Stimulated activated memory B cell treated with anti-CD40 and anti-IgM and Interleukin-4, amounts not matched to agents 10 μg/mL and 1 μg/mL and 100 μg/mL, for 72 hours (primary cell): ENCODE measurements at regions not wholly inside any gene's neighbourhood (a gene's known extent, or its start where the extent isn't known, plus 50 kb on each side); places are given as distances from the start of the nearest gene placed in this dataset.

Experiments
- ATAC-seq: fragments of 150-1000 bp; cut with Tn5 transposase; 2 replicates; pipeline ENCODE4 v1.10.0; 2021
- H3K27ac Mint-ChIP-seq: one replicate; pipeline ENCODE4 v1.8.0; 2022; ENCODE audit warnings: mild to moderate bottlenecking, mixed read lengths
- H3K27me3 Mint-ChIP-seq: one replicate; pipeline ENCODE4 v1.8.0; 2022; ENCODE audit warnings: mixed read lengths
- H3K36me3 Mint-ChIP-seq: one replicate; pipeline ENCODE4 v1.8.0; 2022; ENCODE audit warnings: mixed read lengths
- H3K4me1 Mint-ChIP-seq: one replicate; pipeline ENCODE4 v1.8.0; 2022; ENCODE audit warnings: mixed read lengths
- H3K4me3 Mint-ChIP-seq: one replicate; pipeline ENCODE4 v1.8.0; 2022; ENCODE audit warnings: mild to moderate bottlenecking, moderate library complexity, mixed read lengths
- H3K9me3 Mint-ChIP-seq: one replicate; pipeline ENCODE4 v1.8.0; 2022; ENCODE audit warnings: mixed read lengths

DNA sequence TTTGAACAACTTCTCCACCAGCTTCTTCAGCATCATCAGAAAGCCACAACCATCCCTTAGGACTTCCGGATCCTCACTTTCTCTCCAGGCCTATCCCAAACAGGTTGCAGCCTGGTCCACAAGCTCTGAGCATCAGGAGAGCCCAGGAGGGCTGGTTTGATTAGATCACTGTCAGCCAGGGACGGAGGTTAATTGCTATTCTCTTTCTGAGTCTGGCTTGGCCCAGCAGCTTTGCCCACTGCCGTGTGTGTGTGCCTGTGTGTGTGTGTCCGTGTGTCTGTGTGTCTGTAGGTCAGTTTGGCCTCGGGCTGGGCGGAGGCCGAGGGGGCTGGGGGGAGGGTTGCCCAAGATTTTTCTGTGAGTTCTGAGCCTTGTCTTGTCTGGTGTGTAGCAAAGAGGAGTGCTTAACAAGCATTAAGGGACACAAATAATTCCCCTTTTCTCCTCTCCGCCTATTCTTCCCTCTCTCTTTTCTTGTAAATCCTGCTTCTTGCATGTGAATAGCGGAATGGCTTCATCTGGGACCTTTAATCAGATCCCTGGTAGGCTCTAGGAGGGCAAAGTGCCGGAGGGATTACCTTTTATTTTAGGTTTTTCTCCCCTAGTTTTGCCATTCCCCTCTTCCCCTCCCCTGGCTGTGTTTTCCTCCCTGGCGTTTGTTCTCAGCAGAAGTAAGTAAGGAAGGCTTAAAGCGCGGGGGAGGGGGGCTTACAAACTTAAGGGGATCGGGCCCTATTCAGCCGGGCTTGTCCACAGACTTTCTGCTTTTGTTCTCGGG, 138.2 kb upstream of the LHX5 start:
- Mint-ChIP-seq H3K36me3 (no peaks in the 10 kb centered on the region), H3K4me3 (no peak overlapping the region), H3K9me3 (peaks cover 3% of the 10 kb centered on the region), H3K27me3 (peaks cover 48% of the 10 kb centered on the region), H3K27ac (no peak overlapping the region), H3K4me1 (no peaks in the 10 kb centered on the region)
- ATAC-seq, result no peak

DNA sequence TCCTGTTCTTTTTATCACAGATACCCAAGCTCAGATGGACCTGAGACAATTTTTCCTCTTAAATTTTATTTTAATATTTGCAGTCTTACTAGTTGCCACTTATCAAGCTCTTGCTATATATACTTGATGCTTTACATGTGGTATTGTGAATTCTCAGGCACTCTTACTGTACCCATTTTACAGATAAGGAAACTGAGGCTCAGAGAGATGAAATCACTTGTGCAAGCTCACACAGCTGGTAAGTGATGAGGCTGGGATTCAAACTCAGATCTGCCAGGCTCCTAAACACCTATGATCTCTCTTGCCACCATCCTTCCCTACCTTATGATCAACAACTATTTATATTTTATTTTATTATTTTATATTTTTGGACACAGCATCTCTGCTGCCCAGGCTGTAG, 133.0 kb upstream of the LHX5 start:
- Mint-ChIP-seq H3K9me3 (peaks cover 3% of the 10 kb centered on the region), H3K4me3 (no peak overlapping the region), H3K27ac (no peak overlapping the region), H3K4me1 (no peaks in the 10 kb centered on the region), H3K27me3 (peaks cover 30% of the 10 kb centered on the region), H3K36me3 (no peaks in the 10 kb centered on the region)
- no peak for ATAC-seq

DNA sequence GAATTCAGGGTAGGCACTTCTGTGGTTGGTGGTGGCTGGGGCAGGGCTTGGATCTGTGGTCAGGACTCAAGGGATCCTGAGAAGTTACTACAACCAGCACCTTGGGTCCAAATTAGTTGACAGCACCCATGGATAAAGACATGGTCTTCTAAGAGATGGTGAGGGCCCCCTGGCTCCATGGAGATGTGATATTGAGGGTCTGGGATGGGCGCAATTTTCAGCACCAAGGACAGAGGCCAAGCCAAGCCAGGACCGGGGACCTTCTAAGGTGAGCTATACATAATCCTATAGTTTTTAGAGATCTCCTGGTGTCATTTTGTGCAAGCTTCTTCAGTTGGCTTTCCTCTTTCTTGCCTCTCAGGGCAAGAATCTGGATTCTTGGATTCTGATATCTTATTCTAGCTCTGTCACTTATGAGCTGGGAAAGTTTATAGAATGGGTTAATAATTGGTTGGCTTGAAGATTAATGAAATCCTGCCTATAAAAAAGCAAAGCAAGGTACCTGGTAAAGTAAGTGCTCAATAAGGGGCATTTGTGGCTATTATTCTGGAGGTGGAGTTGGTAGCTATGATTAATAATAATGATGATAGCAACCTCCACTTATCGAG, 130.1 kb upstream of the LHX5 start:
- no peaks in the 10 kb centered on the region for H3K9me3 Mint-ChIP-seq
- H3K4me1 Mint-ChIP-seq, result no peaks in the 10 kb centered on the region

DNA sequence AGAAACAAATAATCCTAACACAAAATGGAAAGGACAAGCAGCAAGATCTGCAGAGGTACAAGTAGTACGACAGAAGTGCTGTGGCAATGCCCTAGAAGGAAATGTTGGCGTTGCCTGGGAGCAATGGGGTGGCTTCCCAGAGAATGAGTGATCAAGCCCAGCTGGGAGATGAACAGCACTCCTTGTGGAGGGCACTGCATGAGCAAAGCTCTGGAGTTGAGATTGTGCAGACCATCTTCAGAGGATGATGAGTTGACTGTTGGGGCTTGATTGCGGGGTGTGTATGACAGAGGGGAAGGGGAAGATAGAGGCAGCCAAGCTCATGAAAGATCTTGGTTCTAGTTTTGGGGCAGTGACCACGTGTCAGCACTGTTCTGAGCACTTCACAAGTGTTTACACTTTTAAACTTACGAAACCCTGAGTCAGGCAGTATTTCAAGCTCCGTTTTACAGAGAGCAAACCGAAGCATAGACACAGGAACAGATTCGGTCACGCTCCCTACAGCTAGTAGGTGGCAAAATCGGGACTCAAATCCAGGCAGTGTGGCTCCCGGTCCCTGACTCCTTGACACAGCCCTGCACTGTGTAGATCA, 127.2 kb upstream of the LHX5 start:
- Mint-ChIP-seq H3K4me3 (no peak overlapping the region), H3K27ac (no peak overlapping the region), H3K4me1 (no peaks in the 10 kb centered on the region), H3K27me3 (peaks cover 27% of the 10 kb centered on the region), H3K9me3 (peaks cover 7% of the 10 kb centered on the region), H3K36me3 (no peaks in the 10 kb centered on the region)
- no peak for ATAC-seq

More for the DNA sequence above, 130.1 kb upstream of the LHX5 start:
- Mint-ChIP-seq H3K4me3 (no peak overlapping the region), H3K36me3 (no peaks in the 10 kb centered on the region), H3K27me3 (peaks cover 12% of the 10 kb centered on the region), H3K27ac (no peak overlapping the region)
- no peak for ATAC-seq

DNA sequence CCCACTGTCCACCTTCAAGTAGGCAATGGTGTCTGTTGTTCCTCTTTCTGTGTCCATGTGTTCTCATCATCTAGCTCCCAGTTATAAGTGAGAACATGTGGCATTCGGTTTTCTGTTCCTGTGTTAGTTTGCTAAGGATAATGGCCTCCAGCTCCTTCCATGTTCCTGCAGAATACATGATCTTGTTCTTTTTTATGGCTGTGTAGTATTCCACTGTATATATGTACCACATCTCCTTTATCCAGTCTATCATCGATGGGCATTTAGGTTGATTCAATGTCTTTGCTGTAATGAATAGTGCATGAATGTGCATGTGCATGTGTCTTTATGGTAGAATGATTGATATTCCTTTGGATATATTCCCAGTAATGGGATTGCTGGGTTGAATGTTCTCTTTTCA, 123.3 kb upstream of the LHX5 start:
- Mint-ChIP-seq H3K27me3 (peaks cover 38% of the 10 kb centered on the region), H3K27ac (no peak overlapping the region), H3K36me3 (no peaks in the 10 kb centered on the region), H3K4me3 (no peak overlapping the region), H3K9me3 (peaks cover 11% of the 10 kb centered on the region), H3K4me1 (peaks cover 9% of the 10 kb centered on the region)
- no peak for ATAC-seq

DNA sequence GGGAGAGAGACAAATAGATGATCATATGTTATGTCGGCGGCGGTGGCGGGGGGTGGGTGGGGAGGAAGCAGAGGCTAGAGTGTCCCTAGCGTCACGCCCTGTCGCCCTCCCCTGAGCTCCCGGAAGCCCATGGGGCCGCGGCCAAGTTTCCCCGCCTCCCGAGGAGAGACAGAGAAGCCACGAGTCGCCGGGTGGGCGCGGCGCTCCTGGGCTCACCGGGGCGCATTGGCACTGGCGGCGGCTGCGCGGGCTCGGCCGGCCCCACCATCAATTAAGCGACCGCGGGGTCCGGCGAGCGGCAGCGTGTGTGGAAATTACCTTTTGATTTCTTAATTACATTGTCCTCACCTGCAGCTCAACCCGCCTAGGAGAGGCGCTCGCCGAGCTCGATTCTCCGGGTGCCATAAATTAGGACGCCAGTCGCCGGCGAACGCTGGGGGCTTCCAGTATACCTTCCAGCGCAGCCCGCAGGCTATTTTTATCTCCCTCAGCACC, 119.9 kb upstream of the LHX5 start:
- Mint-ChIP-seq H3K4me3 (peak overlapping the region; percentile 51), H3K27me3 (peaks cover 60% of the 10 kb centered on the region), H3K9me3 (peaks cover 23% of the 10 kb centered on the region), H3K4me1 (peaks cover 9% of the 10 kb centered on the region), H3K27ac (no peak overlapping the region), H3K36me3 (no peaks in the 10 kb centered on the region)
- ATAC-seq, result no peak

DNA sequence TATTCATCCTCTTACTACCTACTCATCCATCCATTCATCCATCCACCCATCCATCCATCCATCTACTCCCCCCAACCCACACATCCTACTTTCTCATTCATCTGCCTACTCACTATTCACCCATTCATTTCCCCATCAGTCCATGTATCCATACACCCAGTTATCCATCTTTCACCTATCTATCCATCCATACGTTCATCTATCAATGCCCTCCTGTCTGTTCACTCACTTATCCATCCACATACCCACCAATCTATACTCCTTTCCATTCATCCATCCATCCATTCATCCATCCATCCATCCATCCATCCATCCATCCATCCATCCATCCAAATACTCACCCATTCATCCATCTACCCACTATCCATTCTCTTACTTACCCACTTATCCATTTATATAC, 117.8 kb upstream of the LHX5 start:
- no peak for ATAC-seq
- peaks cover 16% of the 10 kb centered on the region for H3K9me3 Mint-ChIP-seq
- H3K27me3 Mint-ChIP-seq, result peaks cover 43% of the 10 kb centered on the region
- H3K4me3 Mint-ChIP-seq, result no peak overlapping the region
- no peaks in the 10 kb centered on the region for H3K36me3 Mint-ChIP-seq
- no peak overlapping the region for H3K27ac Mint-ChIP-seq
- peaks cover 9% of the 10 kb centered on the region for H3K4me1 Mint-ChIP-seq

DNA sequence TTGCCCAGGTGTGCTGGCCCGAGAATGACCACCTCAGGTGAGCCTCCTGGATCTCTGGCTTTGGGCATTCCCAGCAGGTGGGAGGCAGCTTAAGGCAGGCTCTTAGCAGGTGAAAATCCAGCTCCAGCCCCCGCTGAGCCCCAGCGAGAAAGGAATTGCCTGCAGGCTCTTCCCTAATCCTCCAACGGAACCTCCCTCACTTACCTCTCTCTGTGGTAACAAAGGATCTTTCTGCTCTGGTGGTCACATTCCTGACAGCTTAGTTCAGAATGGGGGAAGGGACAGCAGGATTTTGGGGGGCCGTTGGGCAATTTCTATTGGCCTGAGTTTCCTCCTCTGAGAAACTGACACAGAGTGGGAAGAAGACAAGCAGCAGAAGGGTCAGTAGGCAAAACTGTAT, 116.0 kb upstream of the LHX5 start:
- H3K4me1 Mint-ChIP-seq, result peaks cover 9% of the 10 kb centered on the region
- peaks cover 43% of the 10 kb centered on the region for H3K27me3 Mint-ChIP-seq
- no peaks in the 10 kb centered on the region for H3K36me3 Mint-ChIP-seq
- H3K4me3 Mint-ChIP-seq, result no peak overlapping the region
- no peak for ATAC-seq
- no peak overlapping the region for H3K27ac Mint-ChIP-seq
- peaks cover 16% of the 10 kb centered on the region for H3K9me3 Mint-ChIP-seq

DNA sequence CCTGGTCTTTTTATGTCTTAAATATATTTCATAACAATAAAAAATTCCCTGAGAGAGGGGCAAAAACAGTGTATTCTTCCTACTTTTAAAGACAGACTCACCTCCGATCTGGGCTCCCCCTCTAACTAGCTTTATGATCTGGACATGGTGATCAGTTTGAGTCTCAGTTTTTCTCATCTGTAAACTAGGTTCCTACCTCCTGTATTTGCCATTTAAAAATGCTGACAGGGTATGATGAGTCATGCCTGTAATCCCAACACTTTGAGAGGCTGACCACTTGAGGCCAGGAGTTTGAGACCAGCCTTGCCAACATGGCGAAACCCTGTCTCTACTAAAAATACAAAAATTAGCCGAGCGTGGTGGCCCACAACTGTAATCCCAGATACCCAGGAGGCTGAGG, 114.8 kb upstream of the LHX5 start:
- peaks cover 16% of the 10 kb centered on the region for H3K9me3 Mint-ChIP-seq

DNA sequence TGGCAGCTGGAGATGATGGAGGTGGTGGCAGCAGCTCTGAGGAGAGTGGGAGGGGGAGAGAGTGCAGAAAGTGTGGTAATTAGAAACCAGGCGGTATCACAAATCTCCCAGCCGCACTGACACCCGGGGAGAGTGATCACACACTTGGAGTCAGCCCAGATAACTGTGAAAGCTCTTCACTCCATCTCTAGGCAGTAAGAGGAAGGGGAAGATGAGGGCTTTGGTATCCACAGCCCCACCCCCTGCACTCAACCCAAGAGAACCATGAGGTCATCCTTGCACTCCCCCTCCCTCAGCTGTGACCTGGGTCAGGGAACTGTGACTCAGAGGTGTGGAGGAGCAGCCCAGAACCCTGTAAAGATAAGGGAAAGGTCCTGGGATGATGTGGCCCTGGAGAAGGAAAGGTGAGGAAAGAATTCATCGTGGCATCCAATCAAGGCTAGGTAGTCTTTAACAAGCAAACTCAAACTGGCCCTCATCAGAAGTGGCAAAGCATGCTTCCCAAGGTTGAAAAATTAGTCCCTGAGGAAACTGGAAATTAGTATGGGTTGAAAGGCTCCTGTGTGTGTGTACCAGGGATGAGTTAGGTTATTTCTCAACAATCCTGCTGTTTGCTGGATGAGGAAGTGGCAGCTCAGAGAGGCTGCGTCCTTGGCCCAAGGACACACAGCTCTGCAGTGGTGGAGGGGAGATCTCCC, 111.0 kb upstream of the LHX5 start:
- ATAC-seq, result no peak
- H3K4me1 Mint-ChIP-seq, result no peaks in the 10 kb centered on the region
- peaks cover 27% of the 10 kb centered on the region for H3K27me3 Mint-ChIP-seq
- H3K27ac Mint-ChIP-seq, result no peak overlapping the region
- peaks cover 8% of the 10 kb centered on the region for H3K9me3 Mint-ChIP-seq
- no peaks in the 10 kb centered on the region for H3K36me3 Mint-ChIP-seq
- H3K4me3 Mint-ChIP-seq, result no peak overlapping the region

More for the DNA sequence above, 114.8 kb upstream of the LHX5 start:
- Mint-ChIP-seq H3K27me3 (peaks cover 35% of the 10 kb centered on the region), H3K36me3 (no peaks in the 10 kb centered on the region), H3K4me3 (no peak overlapping the region), H3K27ac (no peak overlapping the region), H3K4me1 (peaks cover 9% of the 10 kb centered on the region)
- no peak for ATAC-seq

DNA sequence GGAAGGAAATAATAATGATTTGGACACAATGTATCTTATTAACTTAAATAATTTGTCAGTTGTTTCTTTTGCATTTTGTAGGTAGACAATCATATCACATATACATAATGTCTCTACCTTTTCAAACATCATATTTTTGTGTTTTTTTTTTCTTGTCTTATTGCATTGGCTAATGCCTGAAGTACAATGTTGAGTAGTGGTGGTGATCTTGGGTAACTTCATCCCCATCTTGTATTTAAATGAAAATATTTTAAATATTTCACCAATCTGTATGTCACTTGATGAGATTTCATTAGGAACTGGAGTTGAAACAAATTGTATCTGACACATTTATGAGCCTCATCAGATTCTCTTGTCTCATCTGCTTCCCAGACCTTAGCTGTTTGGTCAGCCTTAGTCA, 109.7 kb upstream of the LHX5 start:
- H3K27ac Mint-ChIP-seq, result no peak overlapping the region
- ATAC-seq, result no peak
- H3K27me3 Mint-ChIP-seq, result peaks cover 34% of the 10 kb centered on the region
- H3K36me3 Mint-ChIP-seq, result no peaks in the 10 kb centered on the region
- H3K4me1 Mint-ChIP-seq, result no peaks in the 10 kb centered on the region
- H3K4me3 Mint-ChIP-seq, result no peak overlapping the region
- H3K9me3 Mint-ChIP-seq, result peaks cover 5% of the 10 kb centered on the region

DNA sequence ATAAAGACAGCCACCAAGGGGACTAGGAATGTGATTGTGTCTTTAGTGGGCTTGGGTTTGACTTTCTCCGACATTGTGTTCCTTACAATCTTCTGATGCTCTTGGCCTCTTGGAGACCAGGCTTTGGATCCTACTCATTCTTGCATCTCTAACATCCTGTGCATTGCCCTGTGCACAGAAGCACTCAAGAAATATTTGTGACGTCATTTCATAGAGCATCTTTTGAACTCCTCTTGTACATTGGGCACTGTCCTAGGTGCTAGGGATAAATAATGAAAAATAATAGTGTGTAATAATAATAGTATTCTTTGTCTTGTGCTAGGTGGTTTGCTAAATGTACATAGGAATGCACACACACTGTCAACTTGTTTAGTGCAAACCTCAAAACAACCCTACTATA, 108.8 kb upstream of the LHX5 start:
- Mint-ChIP-seq H3K9me3 (peaks cover 5% of the 10 kb centered on the region), H3K27me3 (peaks cover 39% of the 10 kb centered on the region), H3K36me3 (no peaks in the 10 kb centered on the region), H3K27ac (no peak overlapping the region), H3K4me1 (no peaks in the 10 kb centered on the region), H3K4me3 (no peak overlapping the region)
- ATAC-seq, result no peak

DNA sequence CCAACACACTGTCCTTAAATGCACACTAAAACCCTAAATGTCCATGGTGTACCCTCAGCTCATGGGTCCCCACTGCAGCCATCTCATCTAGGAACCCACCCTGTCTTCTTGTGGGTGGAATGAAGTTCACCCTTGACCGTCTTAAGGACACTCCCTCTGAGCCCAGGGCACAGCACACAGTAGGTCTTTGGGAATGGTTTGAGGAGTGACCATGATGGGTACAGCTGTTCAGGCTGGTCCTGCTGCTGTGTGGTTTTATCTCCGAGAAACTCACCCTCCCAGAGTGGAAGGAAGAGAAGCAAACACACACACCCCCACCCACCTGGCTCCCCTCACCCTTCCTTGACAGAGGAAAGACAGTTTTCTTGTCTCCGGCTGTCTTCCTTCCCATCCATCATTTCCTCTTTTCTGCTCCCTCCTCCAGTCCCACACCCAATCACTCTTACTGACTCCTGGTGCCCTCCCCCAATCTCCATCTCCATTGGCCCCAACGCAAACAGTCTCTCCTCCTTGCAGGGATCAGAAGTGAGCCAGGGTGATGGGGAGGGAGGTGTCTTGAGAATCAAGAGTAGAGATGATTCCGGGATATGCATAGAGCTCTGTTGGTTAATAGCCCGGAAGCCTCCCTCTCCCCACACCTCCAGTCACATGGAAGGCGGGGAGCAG, 105.9 kb upstream of the LHX5 start:
- no peak for ATAC-seq
- no peaks in the 10 kb centered on the region for H3K36me3 Mint-ChIP-seq
- H3K27ac Mint-ChIP-seq, result no peak overlapping the region
- H3K9me3 Mint-ChIP-seq, result peaks cover 8% of the 10 kb centered on the region
- no peak overlapping the region for H3K4me3 Mint-ChIP-seq
- H3K4me1 Mint-ChIP-seq, result no peaks in the 10 kb centered on the region
- H3K27me3 Mint-ChIP-seq, result peaks cover 45% of the 10 kb centered on the region

DNA sequence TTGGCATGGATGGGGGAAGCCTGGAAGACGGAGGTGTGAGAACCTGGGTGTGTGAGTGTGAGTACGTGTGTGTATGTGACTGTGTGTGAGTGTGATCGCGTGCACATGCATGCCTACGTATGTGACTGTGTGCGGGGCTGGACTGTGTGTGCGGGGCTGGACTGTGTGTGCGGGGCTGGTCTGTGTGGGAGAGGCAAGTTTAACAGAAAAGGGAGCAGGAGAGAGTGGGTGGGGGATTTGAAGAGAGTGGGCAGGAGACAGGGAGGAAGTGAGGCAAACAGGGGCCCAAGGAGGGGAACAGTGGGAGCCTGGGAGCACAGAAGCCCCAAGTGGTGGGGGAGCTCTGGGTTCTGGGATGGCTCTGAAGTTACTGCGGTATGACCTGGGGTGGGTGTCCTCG, 103.7 kb upstream of the LHX5 start:
- Mint-ChIP-seq H3K27ac (no peak overlapping the region), H3K9me3 (peaks cover 8% of the 10 kb centered on the region), H3K4me1 (no peaks in the 10 kb centered on the region), H3K36me3 (no peaks in the 10 kb centered on the region), H3K27me3 (peaks cover 36% of the 10 kb centered on the region), H3K4me3 (no peak overlapping the region)
- no peak for ATAC-seq

DNA sequence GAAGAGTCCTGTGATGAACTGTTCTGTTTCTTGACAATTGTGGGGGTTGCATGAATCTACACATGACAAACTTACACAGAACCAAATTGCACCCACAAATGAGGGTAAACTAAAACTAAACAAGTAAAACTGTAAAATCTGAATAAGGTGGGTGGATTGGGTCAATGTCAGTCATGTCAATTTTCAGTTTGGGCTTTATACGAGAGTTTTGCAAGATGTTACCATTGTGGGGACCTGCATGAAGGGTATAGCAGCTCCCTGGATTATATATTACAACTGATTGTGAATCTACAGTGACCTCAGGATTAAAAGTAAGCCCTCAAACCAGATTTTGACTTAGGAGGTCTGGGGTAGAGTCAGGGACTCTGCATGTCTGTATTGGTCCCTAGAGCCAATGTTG, 101.5 kb upstream of the LHX5 start:
- H3K9me3 Mint-ChIP-seq, result peaks cover 8% of the 10 kb centered on the region
- H3K4me1 Mint-ChIP-seq, result no peaks in the 10 kb centered on the region
- no peak overlapping the region for H3K4me3 Mint-ChIP-seq
- no peak overlapping the region for H3K27ac Mint-ChIP-seq
- no peak for ATAC-seq
- H3K27me3 Mint-ChIP-seq, result peaks cover 40% of the 10 kb centered on the region
- no peaks in the 10 kb centered on the region for H3K36me3 Mint-ChIP-seq
